ENCODE measurements at regions not wholly inside any gene's neighbourhood (a gene's known extent, or its start where the extent isn't known, plus 50 kb on each side); places are given as distances from the start of the nearest gene placed in this dataset.
"Not testable (repeated sequence)": the region's sequence is repeated elsewhere in the genome, so short reads cannot be mapped to it uniquely, and the experiment has no call there.

DNA sequence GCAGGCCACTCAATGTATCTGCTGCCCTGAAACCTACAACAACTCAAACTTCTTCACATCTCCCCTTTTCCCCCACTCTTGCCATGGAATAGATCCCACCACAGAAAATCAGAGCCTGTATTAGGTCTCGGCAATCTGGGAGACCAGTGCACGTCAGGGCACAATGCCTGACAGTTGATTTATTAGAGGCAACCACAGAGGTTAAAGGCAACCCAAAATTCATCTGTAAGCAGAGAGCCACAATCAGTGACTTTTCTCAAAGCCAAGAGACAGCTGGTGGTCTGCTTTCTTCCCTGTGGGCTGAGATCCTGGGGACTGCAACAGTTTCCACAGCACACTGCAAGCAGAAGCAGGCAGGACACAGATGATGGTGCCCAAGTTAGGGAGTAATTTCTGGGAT, 169.0 kb upstream of the NTF3 start:
- Histone ChIP-seq H3K27me3 (ENCODE audit: control insufficient read depth, insufficient read depth, low read length) (no peaks in the 10 kb centered on the region), H3K9ac (ENCODE audit: low read length) (no peak overlapping the region), H3K4me3 (ENCODE audit: low read length) (no peak overlapping the region), H3K36me3 (ENCODE audit: control insufficient read depth, insufficient read depth, low read length) (no peaks in the 10 kb centered on the region), H3K4me1 (ENCODE audit: control insufficient read depth, insufficient read depth, low read length) (no peaks in the 10 kb centered on the region), H3K27ac (ENCODE audit: low read depth, low read length) (no peak overlapping the region)

DNA sequence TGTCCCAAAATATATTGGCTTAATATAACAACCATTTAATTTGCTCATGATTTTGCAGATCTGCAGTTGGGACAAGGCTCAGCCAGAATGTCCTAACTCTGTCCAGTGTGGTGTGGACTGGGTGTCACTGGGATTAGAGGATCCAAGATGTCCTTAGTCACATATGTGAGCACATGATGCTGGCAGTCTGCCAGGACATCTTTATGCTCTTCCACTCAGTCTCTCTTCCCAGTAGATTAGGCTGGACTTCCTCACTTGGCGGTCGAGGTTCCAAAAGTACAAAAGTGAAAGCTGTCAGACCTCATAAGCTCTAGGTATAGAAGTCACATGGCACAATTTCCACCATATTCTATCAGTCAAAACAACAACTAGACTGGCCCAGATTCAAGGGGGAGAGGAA, 167.9 kb upstream of the NTF3 start:
- no peak overlapping the region for H3K4me3 ChIP-seq (ENCODE audit: low read length)
- no peak overlapping the region for H3K27ac ChIP-seq (ENCODE audit: low read depth, low read length)
- no peaks in the 10 kb centered on the region for H3K27me3 ChIP-seq (ENCODE audit: control insufficient read depth, insufficient read depth, low read length)
- no peaks in the 10 kb centered on the region for H3K36me3 ChIP-seq (ENCODE audit: control insufficient read depth, insufficient read depth, low read length)
- H3K9ac ChIP-seq (ENCODE audit: low read length): no peak overlapping the region
- H3K4me1 ChIP-seq (ENCODE audit: control insufficient read depth, insufficient read depth, low read length): no peaks in the 10 kb centered on the region

DNA sequence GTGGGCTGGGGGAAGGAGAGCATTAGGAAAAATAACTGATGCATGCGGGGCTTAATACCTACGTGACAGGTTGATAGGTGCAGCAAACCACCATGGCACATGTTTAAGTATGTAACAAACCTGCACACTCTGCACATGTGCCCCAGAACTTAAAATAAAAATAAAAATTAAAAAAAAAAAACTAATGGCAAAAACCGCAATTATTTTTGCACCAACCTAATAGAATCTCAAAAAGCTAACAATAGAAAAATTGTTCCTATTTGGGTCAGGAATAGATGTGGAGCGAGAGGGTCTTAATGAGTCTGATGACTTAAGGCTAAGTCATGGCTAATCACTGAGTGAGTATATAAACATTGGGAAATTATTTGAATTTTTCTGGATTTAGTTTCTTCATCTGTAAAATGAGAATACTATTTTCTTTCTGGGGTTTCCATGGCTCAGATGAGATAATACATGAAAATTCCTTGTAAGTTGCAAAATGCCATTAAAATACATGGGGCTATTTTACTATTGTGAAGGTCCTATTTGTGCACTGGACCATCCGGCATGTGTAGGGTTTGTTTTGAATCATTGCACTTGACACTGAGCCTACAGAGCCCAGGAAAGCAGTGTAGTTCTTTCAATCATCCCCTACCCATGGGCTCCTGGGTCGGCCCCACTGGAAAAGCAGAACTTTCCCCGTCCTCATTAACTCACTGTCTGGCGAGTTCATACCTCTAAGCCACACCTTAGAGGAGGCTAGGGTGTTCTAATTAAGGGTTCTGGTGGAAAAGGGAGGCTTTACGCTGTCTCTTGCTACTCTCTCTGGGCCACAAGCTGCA, 164.1 kb upstream of the NTF3 start:
- no peaks in the 10 kb centered on the region for H3K27me3 ChIP-seq (ENCODE audit: control insufficient read depth, insufficient read depth, low read length)
- no peaks in the 10 kb centered on the region for H3K4me1 ChIP-seq (ENCODE audit: control insufficient read depth, insufficient read depth, low read length)
- no peak overlapping the region for H3K4me3 ChIP-seq (ENCODE audit: low read length)
- H3K9ac ChIP-seq (ENCODE audit: low read length): no peak overlapping the region
- no peaks in the 10 kb centered on the region for H3K36me3 ChIP-seq (ENCODE audit: control insufficient read depth, insufficient read depth, low read length)
- no peak overlapping the region for H3K27ac ChIP-seq (ENCODE audit: low read depth, low read length)

DNA sequence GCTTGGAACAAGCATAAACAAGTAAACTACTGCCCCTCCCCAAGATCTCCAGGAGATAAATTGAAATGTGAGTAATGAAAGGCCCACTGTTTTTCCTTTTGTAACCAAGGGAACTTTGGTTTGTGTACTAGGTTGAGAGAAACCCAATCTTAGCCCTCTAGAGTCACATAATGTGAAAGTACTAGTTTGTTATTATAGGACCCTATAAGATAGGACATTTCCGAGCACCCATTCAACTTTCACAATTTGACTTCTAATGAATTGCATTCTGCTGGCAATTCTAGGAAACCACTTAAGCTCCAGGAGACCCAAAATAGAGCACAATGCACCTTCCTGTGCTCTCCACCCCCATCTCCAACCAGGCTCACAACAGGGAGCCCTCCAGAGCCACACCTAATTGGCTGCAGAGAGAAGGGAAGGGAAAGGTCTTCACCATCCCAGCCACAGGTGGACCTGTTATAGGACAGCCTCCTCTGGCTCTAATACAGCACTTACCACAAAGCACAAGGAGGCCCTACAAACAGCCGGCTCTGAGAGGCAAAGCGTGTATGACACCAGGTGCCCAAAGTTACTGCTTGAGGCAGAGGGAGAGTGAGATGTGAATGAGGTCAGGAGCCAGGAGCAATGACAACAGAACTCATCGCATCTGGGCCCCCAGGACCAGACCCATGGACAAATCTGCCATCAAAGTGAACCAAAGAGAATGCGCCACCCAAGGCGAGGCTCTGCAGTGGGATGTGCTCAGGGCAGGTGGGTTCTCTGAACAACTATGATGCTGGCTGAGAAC, 163.3 kb upstream of the NTF3 start:
- Histone ChIP-seq H3K36me3 (ENCODE audit: control insufficient read depth, insufficient read depth, low read length) (no peaks in the 10 kb centered on the region), H3K4me1 (ENCODE audit: control insufficient read depth, insufficient read depth, low read length) (no peaks in the 10 kb centered on the region), H3K4me3 (ENCODE audit: low read length) (no peak overlapping the region), H3K27ac (ENCODE audit: low read depth, low read length) (no peak overlapping the region), H3K27me3 (ENCODE audit: control insufficient read depth, insufficient read depth, low read length) (no peaks in the 10 kb centered on the region), H3K9ac (ENCODE audit: low read length) (no peak overlapping the region)

DNA sequence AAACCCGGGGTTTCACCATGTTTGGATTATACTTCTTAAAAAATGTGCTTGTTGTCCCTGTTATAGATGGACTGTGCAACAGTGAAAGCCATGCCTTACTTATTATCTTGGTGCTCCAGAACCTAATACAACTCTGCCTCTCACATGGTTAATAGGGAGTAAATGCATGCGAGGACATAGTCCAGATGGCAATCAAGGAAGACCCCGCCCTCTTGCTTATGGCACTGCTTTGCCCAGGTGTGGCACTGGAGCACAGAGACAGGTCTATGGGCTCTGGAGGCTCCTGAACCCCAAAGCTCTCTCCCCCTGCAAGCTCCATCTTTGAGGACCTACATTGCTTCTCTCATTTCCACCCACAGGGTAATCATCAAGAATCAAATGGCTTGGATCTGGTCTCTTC, 162.1 kb upstream of the NTF3 start:
- H3K9ac ChIP-seq (ENCODE audit: low read length): no peak overlapping the region
- no peak overlapping the region for H3K4me3 ChIP-seq (ENCODE audit: low read length)
- no peaks in the 10 kb centered on the region for H3K36me3 ChIP-seq (ENCODE audit: control insufficient read depth, insufficient read depth, low read length)
- H3K27me3 ChIP-seq (ENCODE audit: control insufficient read depth, insufficient read depth, low read length): no peaks in the 10 kb centered on the region
- H3K27ac ChIP-seq (ENCODE audit: low read depth, low read length): no peak overlapping the region
- no peaks in the 10 kb centered on the region for H3K4me1 ChIP-seq (ENCODE audit: control insufficient read depth, insufficient read depth, low read length)

GRCh38 chr12:5272018-5272785, 159.7 kb upstream of the NTF3 start:
- H3K4me3 ChIP-seq (ENCODE audit: low read length): no peak overlapping the region
- no peaks in the 10 kb centered on the region for H3K4me1 ChIP-seq (ENCODE audit: control insufficient read depth, insufficient read depth, low read length)
- H3K27me3 ChIP-seq (ENCODE audit: control insufficient read depth, insufficient read depth, low read length): no peaks in the 10 kb centered on the region
- H3K27ac ChIP-seq (ENCODE audit: low read depth, low read length): no peak overlapping the region
- no peak overlapping the region for H3K9ac ChIP-seq (ENCODE audit: low read length)
- no peaks in the 10 kb centered on the region for H3K36me3 ChIP-seq (ENCODE audit: control insufficient read depth, insufficient read depth, low read length)

- H3K4me1 ChIP-seq (ENCODE audit: control insufficient read depth, insufficient read depth, low read length): no peaks in the 10 kb centered on the region
- H3K27ac ChIP-seq (ENCODE audit: low read depth, low read length): no peak overlapping the region
- H3K27me3 ChIP-seq (ENCODE audit: control insufficient read depth, insufficient read depth, low read length): no peaks in the 10 kb centered on the region
- H3K4me3 ChIP-seq (ENCODE audit: low read length): no peak overlapping the region
- H3K9ac ChIP-seq (ENCODE audit: low read length): no peak overlapping the region
- no peaks in the 10 kb centered on the region for H3K36me3 ChIP-seq (ENCODE audit: control insufficient read depth, insufficient read depth, low read length)
These were observed 158.2 kb upstream of the NTF3 start for GRCh38 chr12:5273709-5274108.

DNA sequence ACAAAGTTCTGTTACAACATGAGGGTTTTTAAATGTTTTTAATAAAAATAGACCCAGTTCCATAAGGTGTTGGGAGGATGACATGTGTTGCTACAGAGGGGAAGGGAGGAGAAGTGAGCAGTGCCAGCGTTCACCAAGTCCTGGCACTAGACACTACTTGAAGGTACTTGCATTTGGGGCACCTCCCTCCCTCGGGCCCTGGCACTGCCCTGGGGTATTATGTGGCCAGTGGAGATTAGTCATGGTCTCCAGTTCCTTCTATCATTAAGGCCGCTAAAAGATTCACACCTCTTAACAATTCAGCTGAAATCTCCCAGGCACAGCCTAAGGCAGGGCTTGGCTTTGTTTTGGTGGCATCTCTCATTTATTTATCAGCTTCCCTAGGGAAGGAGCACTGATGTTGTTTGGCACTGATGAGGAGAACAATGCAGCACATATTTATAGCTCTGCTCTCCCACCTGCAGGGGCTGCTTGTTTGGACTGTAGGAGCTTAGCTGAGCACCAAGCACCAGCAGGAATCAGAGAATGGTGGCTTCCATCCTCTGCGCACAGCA, 155.5 kb upstream of the NTF3 start:
- Histone ChIP-seq H3K27ac (ENCODE audit: low read depth, low read length) (no peak overlapping the region), H3K9ac (ENCODE audit: low read length) (no peak overlapping the region), H3K4me1 (ENCODE audit: control insufficient read depth, insufficient read depth, low read length) (no peaks in the 10 kb centered on the region), H3K36me3 (ENCODE audit: control insufficient read depth, insufficient read depth, low read length) (no peaks in the 10 kb centered on the region), H3K4me3 (ENCODE audit: low read length) (no peak overlapping the region), H3K27me3 (ENCODE audit: control insufficient read depth, insufficient read depth, low read length) (no peaks in the 10 kb centered on the region)

GRCh38 chr12:5280086-5280485, 151.8 kb upstream of the NTF3 start:
- no peak overlapping the region for H3K4me3 ChIP-seq (ENCODE audit: low read length)
- H3K27ac ChIP-seq (ENCODE audit: low read depth, low read length): no peak overlapping the region
- no peaks in the 10 kb centered on the region for H3K27me3 ChIP-seq (ENCODE audit: control insufficient read depth, insufficient read depth, low read length)
- no peak overlapping the region for H3K9ac ChIP-seq (ENCODE audit: low read length)
- no peaks in the 10 kb centered on the region for H3K36me3 ChIP-seq (ENCODE audit: control insufficient read depth, insufficient read depth, low read length)
- no peaks in the 10 kb centered on the region for H3K4me1 ChIP-seq (ENCODE audit: control insufficient read depth, insufficient read depth, low read length)

- H3K27me3 ChIP-seq (ENCODE audit: control insufficient read depth, insufficient read depth, low read length); H3K4me1 ChIP-seq (ENCODE audit: control insufficient read depth, insufficient read depth, low read length); H3K27ac ChIP-seq (ENCODE audit: low read depth, low read length); H3K36me3 ChIP-seq (ENCODE audit: control insufficient read depth, insufficient read depth, low read length); H3K9ac ChIP-seq (ENCODE audit: low read length); H3K4me3 ChIP-seq (ENCODE audit: low read length): not testable (repeated sequence)
These were observed 141.5 kb upstream of the NTF3 start for GRCh38 chr12:5290368-5290767.

DNA sequence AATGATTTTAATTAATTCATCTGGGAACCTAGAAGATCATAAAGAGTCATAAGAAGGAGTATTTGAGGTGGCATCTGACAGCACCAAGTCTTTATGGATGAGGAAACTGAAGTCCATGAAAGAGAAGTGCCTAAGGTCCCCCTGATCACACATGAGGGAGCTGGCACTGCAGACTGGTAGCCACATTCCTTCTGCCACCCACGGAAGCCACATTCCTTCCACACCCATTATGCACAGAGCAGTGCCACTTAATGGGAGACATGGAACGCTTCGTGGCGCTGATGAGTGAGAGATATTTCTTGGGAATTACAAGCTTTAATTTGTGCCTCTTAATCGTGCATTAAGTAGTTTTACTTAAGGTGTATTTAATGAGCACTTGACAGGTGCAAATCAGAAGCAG, 139.3 kb upstream of the NTF3 start:
- Histone ChIP-seq H3K36me3 (ENCODE audit: control insufficient read depth, insufficient read depth, low read length) (no peaks in the 10 kb centered on the region), H3K9ac (ENCODE audit: low read length) (no peak overlapping the region), H3K27ac (ENCODE audit: low read depth, low read length) (no peak overlapping the region), H3K4me3 (ENCODE audit: low read length) (no peak overlapping the region), H3K4me1 (ENCODE audit: control insufficient read depth, insufficient read depth, low read length) (peaks cover 3% of the 10 kb centered on the region), H3K27me3 (ENCODE audit: control insufficient read depth, insufficient read depth, low read length) (no peaks in the 10 kb centered on the region)

- Histone ChIP-seq H3K36me3 (ENCODE audit: control insufficient read depth, insufficient read depth, low read length) (no peaks in the 10 kb centered on the region), H3K27me3 (ENCODE audit: control insufficient read depth, insufficient read depth, low read length) (no peaks in the 10 kb centered on the region), H3K27ac (ENCODE audit: low read depth, low read length) (no peak overlapping the region), H3K4me3 (ENCODE audit: low read length) (no peak overlapping the region), H3K4me1 (ENCODE audit: control insufficient read depth, insufficient read depth, low read length) (peaks cover 3% of the 10 kb centered on the region), H3K9ac (ENCODE audit: low read length) (no peak overlapping the region)
These were observed 138.1 kb upstream of the NTF3 start for GRCh38 chr12:5293773-5294172.

All from rectal smooth muscle tissue (tissue), 1 donor.